ENCODE measurements at regions not wholly inside any gene's neighbourhood (a gene's known extent, or its start where the extent isn't known, plus 50 kb on each side); places are given as distances from the start of the nearest gene placed in this dataset.
"Not testable (repeated sequence)": the region's sequence is repeated elsewhere in the genome, so short reads cannot be mapped to it uniquely, and the experiment has no call there.

DNA sequence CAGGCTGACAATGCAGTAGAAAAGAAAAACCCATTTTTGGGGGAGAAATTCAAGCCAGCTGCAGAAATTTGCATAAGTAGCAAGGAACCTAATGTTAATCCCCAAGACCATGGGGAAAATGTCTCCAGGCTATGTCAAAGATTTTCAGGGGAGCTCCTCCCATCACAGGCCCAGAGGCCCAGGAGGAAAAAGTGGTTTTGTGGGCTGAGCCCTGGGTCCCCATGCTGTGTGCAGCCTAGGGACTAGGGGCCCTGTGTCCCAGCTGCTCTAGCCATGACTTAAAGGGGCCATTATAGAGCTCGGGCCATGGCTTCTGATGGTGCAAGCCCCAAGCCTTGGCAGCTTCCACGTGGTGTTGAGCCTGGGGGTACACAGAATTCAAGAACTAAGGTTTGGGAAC lies 719.0 kb downstream of the TLE1 start:
- DNase-seq: not testable (repeated sequence)

DNA sequence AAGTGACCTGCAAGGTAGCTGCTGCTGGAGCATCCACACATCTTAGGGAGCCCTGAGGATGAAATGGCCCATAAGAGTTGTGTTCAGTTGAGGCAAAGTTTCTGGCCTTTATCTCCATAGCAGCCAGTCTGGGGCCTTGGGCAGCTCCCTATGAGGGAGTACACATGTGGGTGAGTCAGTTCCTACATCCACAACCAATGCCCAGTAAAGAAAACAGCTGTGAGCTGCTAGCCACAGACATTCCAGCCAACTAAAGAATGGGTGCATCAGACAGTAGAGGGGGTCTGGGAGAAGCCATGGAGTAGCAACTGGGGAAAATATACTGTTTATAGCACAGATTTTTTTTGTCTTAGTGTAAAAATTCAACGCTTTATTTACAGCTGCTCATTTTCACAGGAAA lies 720.7 kb downstream of the TLE1 start:
- DNase-seq: no peak

- no peak for DNase-seq
Observed at GRCh38 chr9:80964914-80965313, 724.4 kb downstream of the TLE1 start.

DNA sequence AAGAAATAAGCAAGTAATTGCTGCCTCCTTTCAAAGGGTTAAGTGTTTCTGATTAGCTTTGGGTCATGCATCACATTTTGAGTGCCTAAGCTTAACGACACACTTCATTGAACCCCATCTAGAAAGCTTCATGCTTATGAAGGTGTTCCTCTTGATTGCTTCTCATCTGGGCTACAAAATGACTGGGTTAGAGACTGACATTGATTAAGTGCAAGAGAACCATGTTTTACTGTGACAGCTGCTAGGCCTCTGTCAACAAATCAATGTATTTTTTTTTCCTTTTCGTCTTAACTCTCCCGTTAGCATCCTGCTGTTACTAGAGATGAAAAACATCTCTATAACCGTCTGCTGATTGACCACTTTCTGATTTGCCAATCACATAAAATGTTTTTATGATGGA lies 725.0 kb downstream of the TLE1 start:
- DNase-seq: no peak

DNA sequence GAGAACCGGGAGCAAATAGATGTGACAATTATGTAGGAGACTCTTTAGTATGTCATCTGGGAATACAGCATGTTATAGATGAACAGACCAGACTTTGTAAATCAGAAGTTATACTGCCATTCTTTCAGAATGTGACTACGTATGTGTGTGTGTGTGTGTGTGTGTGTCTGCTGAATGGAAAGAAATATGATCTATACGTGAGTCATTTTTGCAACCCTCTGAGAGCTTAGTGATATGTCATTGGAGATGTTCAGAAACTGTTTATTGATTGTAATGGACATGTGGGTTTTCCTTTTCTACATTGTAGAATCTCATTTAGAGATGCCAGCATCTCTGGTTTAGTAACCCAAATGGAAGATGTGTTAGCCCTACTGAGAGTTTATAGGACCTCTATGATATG lies 731.5 kb downstream of the TLE1 start:
- no peak for DNase-seq

GRCh38 chr9:80954521-80954920 lies 734.8 kb downstream of the TLE1 start:
- DNase-seq: no peak

GRCh38 chr9:80952363-80952922 lies 736.9 kb downstream of the TLE1 start:
- no peak for DNase-seq

GRCh38 chr9:80951675-80952074 lies 737.7 kb downstream of the TLE1 start:
- no peak for DNase-seq

DNA sequence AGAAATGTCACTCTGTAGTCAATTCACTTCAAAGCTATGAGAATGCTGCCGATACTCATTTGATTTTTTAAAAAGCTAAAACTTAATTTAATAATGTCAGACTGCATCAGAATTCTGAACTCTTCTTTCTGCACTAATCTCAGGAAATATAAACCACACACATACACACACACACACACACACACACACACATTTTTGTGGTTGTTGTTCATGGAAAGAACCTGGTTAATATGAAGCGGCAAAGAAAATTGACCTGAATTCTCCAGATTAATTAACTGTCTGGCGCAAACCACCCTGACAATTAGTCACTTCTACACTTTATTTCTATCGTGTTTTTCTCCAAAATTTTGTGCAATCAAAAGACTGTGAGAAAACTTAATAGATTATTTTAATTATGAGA lies 740.5 kb downstream of the TLE1 start:
- DNase-seq: no peak

- DNase-seq: no peak
Observed at GRCh38 chr9:80948066-80948465, 741.3 kb downstream of the TLE1 start.

DNA sequence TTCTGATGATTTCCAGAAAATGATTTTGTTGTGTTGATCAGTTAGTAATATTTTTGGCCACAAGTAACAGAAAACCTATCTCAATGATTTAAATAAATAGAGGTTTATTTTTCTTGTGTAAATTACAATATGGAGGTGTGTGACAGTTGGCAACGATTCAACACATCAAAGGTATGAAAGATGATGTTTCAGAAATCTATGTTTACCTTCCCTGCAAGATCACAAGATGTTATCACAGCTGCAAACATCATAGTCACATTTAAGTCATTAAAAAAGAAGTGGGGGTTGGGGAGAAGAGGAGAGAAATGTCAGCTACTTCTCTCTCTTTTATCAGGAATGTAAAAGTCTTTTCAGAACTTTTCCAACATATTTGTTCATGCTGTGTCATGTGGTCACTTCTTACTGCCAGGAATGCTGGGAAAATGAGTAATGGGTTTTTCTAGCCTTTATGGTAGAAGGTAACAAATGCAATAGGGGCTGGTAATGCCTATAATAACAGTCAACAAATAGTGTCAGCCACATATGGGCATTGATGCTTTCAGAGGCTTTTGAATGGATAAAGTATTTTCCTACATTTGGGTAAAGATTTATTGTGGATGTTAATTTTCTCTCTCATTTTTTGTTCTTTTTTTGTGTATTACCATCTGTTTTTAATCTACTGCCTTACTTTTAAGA lies 742.7 kb downstream of the TLE1 start:
- DNase-seq: no peak

DNA sequence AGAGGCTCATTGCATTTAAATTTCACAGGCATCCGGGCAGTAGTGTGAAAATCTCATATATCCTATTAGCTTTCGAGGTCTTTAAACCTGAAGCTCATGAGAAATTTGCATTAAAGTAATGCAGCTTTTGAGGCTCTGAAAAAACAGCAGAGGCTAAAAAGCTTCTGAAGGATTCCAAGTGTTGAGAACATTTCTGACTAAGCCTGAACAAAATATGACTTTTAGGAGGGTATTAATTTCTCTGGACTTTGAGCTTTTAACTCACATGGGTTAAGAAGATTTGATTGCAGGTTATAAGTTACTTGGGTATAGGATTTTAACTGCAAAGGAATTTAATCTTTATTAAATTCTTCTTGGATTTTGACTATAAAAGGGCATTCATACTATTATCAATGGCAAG lies 743.9 kb downstream of the TLE1 start:
- no peak for DNase-seq

DNA sequence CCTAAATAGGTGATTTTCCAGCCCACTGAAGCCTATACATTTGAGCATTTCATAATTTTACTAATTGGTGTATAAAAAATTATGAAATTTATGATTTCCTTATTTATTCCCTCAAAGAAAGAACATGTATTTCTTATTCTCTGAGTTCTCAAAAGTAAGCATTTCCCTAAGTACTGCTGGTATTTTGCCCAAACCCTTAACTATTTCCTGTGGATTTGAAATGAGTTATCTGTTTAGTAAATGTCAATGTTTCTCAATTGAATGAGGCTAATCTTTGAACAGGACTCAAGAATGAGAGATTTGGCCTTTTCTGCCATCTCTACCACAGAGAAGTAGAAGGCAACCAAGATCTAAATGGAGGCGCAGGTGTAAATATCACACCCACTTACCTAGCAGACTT lies 751.7 kb downstream of the TLE1 start:
- DNase-seq: no peak

GRCh38 chr9:80934095-80934494 lies 755.3 kb downstream of the TLE1 start:
- DNase-seq: no peak

DNA sequence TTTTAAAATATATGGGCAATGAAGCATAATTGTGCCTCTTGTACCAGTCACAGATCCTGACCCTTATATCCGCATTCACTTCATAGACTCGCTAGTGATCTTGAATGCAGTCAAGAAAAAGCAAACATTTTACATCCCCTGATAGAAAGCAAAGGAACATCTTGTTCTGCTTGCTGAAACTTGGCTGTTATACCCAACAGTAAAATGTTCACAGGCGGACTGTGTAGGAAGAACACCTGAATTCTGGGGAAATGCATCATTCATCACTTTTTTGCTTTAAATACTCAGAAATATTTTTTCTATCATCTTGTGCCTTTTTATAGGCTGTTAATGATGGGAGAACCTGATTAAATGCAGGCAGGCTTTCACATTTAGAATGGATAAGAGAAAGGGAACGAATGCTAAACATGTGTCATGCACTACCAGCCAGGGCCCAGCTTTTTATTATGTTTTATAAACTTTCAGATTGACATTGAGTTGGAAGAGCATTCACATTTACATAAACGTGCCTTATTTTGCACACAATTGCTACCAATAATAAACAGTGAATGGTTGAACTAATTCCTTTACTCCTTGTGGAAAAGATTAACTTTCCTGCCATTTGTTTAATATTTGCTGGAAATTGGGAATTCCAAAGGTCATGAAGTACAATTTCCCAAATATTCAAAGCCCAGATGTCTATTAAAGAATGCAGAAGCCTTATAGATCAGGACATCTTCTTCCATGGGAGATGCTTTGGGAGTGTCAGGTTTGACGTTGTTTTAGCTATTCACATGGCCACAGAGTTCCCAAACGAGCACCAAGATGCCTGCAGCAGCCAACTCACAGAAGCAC lies 756.2 kb downstream of the TLE1 start:
- no peak for DNase-seq

- DNase-seq: no peak
Observed at GRCh38 chr9:80932181-80932580, 757.2 kb downstream of the TLE1 start.

GRCh38 chr9:80931163-80931562 lies 758.2 kb downstream of the TLE1 start:
- DNase-seq: no peak

DNA sequence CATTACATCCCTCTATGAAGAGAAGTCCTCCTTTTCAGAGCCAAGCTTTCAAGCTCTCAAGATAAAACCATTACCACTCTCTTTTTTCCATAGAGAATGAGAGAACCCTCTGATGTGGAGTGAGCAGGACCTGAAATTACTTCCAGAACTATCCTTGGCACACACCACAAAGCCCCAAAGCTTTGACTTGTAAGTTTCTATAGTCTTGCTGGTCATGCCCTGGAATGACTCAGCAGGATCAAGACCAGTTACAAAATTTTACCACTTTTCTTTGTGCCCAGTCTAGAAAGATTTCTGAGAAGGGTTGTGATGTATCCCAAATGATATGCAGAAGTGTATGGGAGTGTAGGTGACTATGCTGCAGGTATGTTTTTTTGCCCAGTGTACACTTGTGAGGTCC lies 760.6 kb downstream of the TLE1 start:
- DNase-seq: no peak

DNA sequence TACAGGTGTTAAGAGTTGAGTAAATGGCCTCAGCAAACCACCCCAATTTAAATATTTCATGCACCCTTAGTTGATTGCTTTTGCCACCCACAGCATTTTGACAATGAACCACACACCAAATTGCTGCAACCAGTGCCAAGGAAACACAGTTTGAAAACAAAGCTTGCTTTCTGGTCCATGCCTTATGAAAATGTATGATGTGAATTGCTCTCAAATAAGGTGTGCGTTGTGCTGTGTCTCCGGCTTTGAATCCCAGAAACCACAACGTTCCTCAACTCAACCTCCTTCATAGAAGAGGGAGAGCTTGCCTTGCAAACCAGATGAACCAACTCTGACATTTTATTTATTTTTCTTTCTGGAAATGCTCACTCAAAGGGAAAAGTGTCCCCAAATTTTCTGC lies 762.7 kb downstream of the TLE1 start:
- no peak for DNase-seq

DNA sequence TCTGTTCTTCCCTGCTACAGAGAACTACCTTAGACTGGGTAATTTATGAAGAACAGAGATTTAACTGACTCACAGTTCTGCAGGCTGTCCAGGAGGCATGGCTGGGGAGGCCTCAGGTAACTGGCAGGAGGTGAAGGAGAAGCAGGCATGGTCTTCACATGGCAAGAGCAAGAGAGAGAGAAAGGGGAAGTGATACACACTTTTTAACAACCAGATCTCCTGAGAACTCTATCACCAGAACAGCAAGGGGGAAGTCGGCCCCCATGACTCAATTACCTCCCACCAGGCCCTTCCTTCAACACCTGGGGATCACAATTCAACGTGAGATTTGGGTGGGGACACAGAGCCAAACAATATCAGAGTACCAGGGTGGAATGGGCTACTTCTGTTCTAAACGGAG lies 766.8 kb downstream of the TLE1 start:
- DNase-seq: no peak

- no peak for DNase-seq
Observed at GRCh38 chr9:80906728-80907127, 782.6 kb downstream of the TLE1 start.

- DNase-seq: no peak
Observed at GRCh38 chr9:80899208-80899607, 790.1 kb downstream of the TLE1 start.

GRCh38 chr9:80893190-80893589 lies 796.2 kb downstream of the TLE1 start:
- DNase-seq: no peak

DNA sequence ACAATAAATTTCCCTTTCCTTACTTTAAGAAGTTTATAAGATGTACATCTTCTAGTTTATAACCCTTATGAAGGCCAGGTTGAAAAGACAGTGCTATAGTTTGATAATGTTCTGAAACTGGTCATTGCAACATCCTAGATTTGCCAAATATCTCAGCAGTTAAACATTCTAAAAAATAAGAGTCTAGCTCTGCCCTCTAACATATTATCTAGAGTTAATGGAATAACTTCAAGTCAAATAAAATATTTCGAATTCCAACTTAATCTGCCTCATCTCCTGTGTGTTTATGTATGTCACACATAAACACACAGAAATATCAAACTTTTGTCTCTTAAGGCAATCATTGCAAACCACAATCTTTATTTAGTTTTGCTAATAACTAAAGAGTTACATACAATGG lies 796.6 kb downstream of the TLE1 start:
- DNase-seq: no peak

Data from activated effector memory CD4-positive, alpha-beta T cell treated with Interleukin-2 at 50 U/mL for 16 hours (primary cell).